ENCODE measurements at regions not wholly inside any gene's neighbourhood (a gene's known extent, or its start where the extent isn't known, plus 50 kb on each side); places are given as distances from the start of the nearest gene placed in this dataset.
"Not testable (repeated sequence)": the region's sequence is repeated elsewhere in the genome, so short reads cannot be mapped to it uniquely, and the experiment has no call there.

DNA sequence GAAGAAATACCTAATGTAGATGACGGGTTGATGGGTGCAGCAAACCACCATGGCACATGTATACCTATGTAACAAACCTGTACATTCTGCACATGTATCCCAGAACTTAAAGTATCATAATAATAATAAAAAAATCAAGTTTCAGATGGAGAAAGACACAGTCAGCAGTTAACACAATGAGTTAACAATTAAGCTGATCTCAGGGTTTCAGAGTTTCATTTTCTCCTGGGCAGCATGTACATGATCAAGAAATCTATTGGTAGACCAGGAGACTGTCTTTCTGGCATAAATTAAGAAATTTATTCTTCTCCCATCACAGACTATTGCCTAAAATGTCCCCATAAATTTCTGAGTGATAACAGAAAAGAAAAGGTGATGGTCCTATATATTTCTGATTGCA is 155.3 kb downstream of the RAD51AP2 start:
- no peak for DNase-seq (ENCODE audit: low spot score)

- no peak for DNase-seq (ENCODE audit: low spot score)
Observed at GRCh38 chr2:17355608-17356329, 162.5 kb downstream of the RAD51AP2 start.

DNA sequence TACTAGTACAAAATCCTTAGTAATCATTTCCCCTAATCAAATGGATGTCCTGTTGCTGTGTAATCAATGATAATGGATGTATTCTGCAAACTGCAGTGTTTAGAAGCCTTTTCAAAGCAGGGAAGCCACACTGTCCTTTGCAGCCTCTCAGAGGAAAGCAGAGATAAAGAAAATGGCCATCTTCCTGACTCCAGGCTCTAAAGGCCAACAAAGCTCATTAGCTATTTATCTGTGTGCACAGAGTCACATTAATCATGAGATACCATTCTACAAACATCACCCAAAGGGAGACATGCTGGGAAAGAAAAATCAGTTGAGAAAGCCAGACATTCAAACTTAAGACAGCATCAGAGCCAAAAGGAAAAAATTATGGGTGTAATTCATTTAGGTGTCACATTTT is 165.0 kb downstream of the RAD51AP2 start:
- no peak for DNase-seq (ENCODE audit: low spot score)

DNA sequence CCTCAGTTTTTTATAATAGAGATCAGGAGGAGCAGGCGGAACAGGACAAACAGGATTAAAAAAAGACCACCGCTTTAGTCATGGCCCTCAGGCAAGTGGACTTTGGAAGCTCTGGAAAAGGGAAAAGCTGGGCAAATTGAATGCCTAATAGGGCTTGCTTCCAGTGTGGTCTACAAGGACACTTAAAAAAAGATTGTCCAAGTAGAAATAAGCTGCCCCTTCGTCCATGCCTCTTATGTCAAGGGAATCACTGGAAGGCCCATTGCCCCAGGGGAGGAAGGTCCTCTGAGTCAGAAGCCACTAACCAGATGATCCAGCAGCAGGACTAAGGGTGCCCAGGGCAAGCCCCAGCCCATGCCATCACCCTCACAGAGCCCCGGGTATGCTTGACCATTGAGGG is 175.5 kb downstream of the RAD51AP2 start:
- not testable (repeated sequence) for DNase-seq (ENCODE audit: low spot score)

DNA sequence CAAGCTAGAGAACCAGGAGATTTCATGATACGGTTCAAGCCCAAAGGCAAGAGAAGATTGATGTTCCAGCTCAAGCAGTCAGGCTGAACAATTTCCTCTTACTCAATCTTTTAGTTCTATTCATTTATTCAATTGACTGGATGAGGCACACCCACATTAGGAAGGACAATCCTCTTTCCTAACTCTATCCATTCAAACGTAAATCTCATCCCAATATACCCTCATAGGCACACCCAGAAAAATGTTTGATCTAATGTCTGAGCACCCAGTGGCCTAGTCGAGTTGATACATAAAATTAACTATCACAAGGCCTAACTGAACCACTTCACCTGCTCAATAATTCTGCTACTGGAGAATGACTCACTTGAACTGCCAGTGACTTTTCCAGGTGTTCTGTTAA is 180.7 kb downstream of the RAD51AP2 start:
- DNase-seq (ENCODE audit: low spot score): no peak

DNA sequence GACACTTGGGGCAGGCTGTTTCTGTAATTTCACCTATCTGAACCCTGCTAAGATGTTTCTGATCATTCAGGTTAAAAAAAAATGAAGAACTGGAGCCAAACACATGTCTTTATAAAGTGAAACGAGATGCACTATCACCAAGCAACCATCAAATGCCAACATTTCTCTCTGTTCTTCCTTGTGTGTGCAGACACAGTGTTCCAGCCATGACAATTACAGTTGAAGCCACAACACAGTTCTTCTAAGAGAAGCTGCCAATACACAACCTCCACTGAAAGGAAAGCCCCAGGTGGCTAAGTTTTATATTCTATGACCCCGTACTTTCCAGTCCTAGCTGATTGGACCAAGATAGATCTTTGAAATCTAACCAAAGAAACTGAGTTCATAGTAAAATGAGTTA is 181.8 kb downstream of the RAD51AP2 start:
- DNase-seq (ENCODE audit: low spot score): no peak

- no peak for DNase-seq (ENCODE audit: low spot score)
Observed at GRCh38 chr2:17334300-17334699, 183.9 kb downstream of the RAD51AP2 start.

GRCh38 chr2:17331636-17332035 is 186.6 kb downstream of the RAD51AP2 start:
- DNase-seq (ENCODE audit: low spot score): no peak

DNA sequence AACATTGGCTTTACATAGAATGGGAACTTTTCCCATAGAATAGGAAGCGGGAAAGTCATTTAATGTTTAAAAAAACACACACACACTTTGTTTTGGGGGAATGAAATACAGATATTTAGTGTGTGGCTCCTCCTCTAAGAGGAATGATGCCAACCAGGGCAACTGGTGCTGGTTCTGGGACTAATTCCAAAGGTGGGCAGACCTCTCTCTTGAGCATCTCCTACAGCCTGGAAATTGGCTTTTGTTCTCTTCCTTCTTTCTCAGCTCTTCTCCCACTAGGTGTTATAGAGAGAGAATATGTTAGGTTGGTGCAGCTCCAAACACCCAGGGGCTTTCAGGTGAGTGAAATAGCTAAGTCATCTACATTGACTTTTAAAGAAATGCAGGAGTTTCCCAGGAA is 190.1 kb downstream of the RAD51AP2 start:
- no peak for DNase-seq (ENCODE audit: low spot score)

DNA sequence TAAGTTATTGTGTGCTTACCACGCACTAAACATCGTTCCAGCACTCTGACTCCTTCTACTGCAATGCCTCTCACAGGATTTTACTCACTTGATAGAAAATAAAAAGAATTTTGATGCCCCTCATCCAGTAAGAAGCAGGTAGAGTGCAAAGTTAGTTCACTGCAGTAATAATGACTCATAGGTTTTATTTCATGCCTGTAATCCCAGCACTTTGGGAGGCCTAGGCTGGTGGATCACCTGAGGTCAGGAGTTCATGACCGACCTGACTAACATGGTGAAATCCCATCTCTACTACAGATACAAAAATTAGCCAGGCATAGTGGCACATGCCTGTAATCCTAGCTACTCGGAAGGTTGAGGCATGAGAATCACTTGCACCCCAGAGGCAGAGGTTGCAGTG is 190.6 kb downstream of the RAD51AP2 start:
- DNase-seq (ENCODE audit: low spot score): no peak

- no peak for DNase-seq (ENCODE audit: low spot score)
Observed at GRCh38 chr2:17326717-17327116, 191.5 kb downstream of the RAD51AP2 start.

DNA sequence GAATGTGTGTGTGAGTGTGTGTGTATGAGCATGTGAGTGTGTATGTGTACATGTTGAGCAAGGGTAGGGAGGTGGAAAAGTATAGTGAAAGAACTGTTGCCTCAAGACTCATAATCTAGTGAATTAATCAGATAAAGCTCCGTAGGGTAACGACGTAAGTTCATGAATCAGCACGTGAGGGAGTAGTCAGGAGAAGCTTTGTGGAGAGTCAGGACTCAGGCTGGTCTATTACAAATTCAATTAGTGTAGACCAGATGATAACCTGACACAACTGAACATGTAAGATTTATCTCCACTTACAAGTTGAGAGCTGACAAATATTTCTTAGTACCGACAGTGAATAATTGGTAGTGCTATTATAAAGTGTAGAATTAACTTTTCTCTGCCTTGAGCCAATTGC is 194.5 kb downstream of the RAD51AP2 start:
- no peak for DNase-seq (ENCODE audit: low spot score)

- DNase-seq (ENCODE audit: low spot score): no peak
Observed at GRCh38 chr2:17322461-17322860, 195.8 kb downstream of the RAD51AP2 start.

DNA sequence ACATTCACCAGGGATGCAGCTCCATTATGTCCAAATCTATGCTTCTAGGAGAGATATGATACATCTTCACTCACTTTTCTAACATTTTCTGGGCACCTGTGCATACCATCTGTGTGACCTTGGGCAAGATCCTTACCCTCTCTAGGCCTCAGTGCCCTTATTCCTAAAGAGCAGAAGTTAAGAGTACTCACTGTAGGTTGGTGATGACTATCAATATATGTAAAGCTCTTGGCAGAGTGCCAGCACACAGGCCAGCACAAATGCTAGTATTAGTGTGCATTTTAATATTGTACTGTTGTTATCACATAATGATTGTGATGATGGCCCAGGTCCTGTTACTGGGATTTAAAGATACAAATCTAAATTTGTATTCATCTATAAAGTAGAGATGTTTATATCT is 199.2 kb downstream of the RAD51AP2 start:
- DNase-seq (ENCODE audit: low spot score): no peak

DNA sequence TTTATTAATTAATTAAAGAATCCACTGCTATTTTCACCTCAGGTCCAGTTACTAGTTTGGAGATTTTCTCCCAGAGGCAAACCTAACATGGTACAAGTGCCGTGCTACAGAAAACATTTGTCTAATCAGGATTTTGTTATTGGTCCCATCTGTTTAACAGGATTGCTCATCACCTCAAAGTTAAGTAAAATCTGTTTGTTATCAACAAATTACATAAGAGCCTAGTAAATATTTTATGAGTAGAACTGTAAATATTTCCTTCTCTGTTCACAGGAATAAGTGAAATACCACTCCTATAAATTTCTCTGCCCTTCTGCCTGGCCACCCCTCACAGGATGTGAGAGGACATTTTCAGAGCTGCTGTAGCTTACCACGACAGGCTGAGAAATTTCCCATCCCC is 200.2 kb downstream of the RAD51AP2 start:
- DNase-seq (ENCODE audit: low spot score): no peak

DNA sequence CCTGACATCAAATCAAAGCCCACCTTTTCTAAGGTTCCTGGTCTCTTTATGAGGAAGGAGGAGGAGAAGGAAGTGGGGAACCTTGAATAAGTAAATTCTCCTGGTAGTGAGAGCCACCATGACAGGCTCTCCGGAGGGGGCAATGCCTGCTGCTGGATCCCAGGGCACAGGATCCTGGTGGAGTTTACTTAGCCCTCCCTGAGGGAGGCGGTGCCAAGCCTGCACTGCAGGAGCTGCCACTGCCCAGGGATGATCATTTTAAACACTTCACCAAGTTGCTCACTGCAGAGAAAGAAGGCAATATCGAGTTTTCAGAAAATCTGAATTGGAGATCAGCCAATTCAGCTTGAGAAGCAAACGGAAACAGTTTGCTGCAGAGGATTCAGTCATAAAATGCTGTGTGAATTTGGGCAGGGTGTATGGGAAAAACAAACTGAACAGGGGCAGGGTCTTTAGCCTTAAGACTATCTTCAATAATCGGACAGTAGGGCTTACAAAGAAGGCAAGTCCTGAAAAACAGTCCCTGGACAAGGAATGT is 200.7 kb downstream of the RAD51AP2 start:
- DNase-seq (ENCODE audit: low spot score): no peak

GRCh38 chr2:17313261-17313660 is 205.0 kb downstream of the RAD51AP2 start:
- DNase-seq (ENCODE audit: low spot score): no peak

DNA sequence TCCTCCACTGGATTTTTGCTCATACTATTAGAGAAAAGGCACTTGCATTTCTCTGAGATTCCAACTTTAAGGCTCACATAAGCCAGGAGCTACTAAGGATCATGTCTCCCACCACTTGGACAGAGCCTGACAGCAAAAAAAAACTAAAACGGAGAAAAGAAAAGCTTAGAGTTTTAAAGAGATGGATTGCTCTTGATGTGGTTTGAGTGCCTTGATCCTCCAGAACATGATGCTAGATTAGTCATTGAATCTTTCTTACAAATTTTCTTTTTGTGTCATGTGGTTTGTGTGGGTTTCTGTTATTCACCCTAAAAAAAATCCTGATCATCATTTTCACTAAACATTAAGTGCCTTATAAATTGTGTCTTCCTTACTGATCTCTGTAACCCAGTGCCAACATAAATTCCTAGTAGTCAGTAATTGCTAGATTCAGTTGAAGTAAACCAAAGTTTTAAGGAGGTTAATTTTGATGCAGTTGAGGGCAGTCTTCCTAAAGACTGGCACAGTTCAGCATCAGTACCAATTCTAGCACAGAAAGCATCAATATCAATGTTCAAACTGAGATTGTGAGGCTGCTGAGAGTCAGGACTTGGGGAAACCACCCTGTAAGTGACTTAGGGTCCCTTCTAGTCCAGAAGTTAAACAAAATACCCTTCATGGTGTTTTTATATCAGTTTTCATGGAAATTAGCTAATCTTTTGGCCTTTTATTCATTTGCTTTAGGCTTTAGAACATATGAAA is 206.3 kb downstream of the RAD51AP2 start:
- DNase-seq (ENCODE audit: low spot score): no peak

DNA sequence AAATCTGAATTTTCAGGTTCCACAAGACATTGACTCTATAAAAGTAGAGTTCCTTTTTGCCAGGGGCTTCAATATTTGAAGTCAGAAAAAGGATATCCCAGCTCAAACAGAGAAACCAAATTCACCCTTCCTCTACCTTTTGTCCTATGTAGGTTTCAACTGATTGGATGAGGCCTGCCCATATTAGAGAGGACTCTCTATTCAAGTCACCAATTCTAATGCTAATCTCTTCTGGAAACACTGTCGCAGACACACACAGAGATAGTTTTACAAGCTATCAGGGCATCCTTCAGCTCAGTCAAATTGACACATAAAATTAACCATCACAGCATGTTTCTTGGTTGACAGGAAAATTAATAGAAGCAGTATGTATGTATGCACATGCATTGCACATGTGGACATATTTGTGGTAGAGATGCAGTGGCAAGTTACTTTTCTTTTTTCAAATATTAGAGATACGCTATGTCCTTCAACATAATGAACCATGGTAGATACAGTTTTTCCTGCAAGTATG is 207.1 kb downstream of the RAD51AP2 start:
- DNase-seq (ENCODE audit: low spot score): no peak

GRCh38 chr2:17309741-17310339 is 208.4 kb downstream of the RAD51AP2 start:
- peak; percentile 66 for DNase-seq (ENCODE audit: low spot score)

- DNase-seq (ENCODE audit: low spot score): no peak
Observed at GRCh38 chr2:17309181-17309580, 209.1 kb downstream of the RAD51AP2 start.

GRCh38 chr2:17306706-17307105 is 211.5 kb downstream of the RAD51AP2 start:
- no peak for DNase-seq (ENCODE audit: low spot score)

- DNase-seq (ENCODE audit: low spot score): no peak
Observed at GRCh38 chr2:17306219-17306618, 212.0 kb downstream of the RAD51AP2 start.
